ENCODE measurements at regions not wholly inside any gene's neighbourhood (a gene's known extent, or its start where the extent isn't known, plus 50 kb on each side); places are given as distances from the start of the nearest gene placed in this dataset.

- no peak for DNase-seq
- no peak overlapping the region for H3K27ac ChIP-seq (ENCODE audit: insufficient read depth, low read length, poor library complexity, severe bottlenecking)
Measured at GRCh38 chr1:34611571-34611970, 143.3 kb upstream of the GJB5 start.

DNA sequence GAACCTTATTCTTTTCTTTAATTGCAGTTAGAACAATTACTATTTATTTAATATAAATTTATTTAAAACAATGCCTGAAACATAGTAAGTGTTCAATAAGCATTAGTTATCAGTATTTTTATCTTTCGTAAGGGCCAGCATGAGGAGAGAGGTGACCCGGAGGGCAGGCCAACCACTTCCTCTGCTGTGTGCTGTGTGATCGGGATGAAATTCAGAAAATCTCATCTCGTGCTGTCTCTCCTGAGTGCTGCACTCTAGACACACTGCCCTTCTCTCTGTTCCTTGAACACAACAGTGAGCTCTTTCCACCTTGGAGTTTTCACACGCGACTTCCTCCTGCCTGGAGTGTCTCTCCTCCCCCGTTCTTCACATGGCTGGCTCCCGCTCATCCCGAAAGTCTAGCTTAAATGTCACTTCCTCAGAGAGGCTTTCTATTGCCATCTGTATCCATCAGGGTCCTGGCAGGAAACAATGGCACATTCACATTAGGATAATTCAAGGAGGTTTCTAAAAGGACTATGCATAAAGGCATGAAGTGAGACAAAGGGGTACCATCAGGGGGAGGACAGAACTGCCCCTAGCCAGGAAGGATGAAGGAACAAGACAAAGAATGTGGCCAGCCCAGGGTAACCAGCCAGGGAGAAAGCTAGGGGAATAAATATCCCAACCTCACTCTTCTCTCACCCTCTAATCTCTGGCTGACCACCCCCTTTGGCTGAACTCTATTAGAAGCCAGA is 142.6 kb upstream of the GJB5 start:
- H3K27ac ChIP-seq (ENCODE audit: insufficient read depth, low read length, poor library complexity, severe bottlenecking) = no peak overlapping the region
- H3K4me3 ChIP-seq (ENCODE audit: insufficient read depth, low read depth, low read length, poor library complexity, severe bottlenecking) = no peak overlapping the region
- no peaks in the 10 kb centered on the region for H3K4me1 ChIP-seq (ENCODE audit: control insufficient read depth, insufficient read depth, low read length, poor library complexity, severe bottlenecking)
- no peaks in the 10 kb centered on the region for H3K9me3 ChIP-seq (ENCODE audit: control insufficient read depth, low read length)
- DNase-seq = no peak
- no peaks in the 10 kb centered on the region for H3K36me3 ChIP-seq (ENCODE audit: control insufficient read depth, insufficient read depth, low read length)
- no peaks in the 10 kb centered on the region for H3K27me3 ChIP-seq (replicated peaks; ENCODE audit: control insufficient read depth, insufficient read depth, low read length, poor library complexity, severe bottlenecking)

More at GRCh38 chr1:34611571-34611970, 143.3 kb upstream of the GJB5 start:
- H3K4me3 ChIP-seq (ENCODE audit: insufficient read depth, low read depth, low read length, poor library complexity, severe bottlenecking) = no peak overlapping the region
- no peaks in the 10 kb centered on the region for H3K9me3 ChIP-seq (ENCODE audit: control insufficient read depth, low read length)
- H3K36me3 ChIP-seq (ENCODE audit: control insufficient read depth, insufficient read depth, low read length) = no peaks in the 10 kb centered on the region
- H3K4me1 ChIP-seq (ENCODE audit: control insufficient read depth, insufficient read depth, low read length, poor library complexity, severe bottlenecking) = no peaks in the 10 kb centered on the region
- H3K27me3 ChIP-seq (replicated peaks; ENCODE audit: control insufficient read depth, insufficient read depth, low read length, poor library complexity, severe bottlenecking) = no peaks in the 10 kb centered on the region

- Histone ChIP-seq H3K9me3 (ENCODE audit: control insufficient read depth, low read length) (no peaks in the 10 kb centered on the region), H3K36me3 (ENCODE audit: control insufficient read depth, insufficient read depth, low read length) (no peaks in the 10 kb centered on the region), H3K27me3 (replicated peaks; ENCODE audit: control insufficient read depth, insufficient read depth, low read length, poor library complexity, severe bottlenecking) (no peaks in the 10 kb centered on the region), H3K4me3 (ENCODE audit: insufficient read depth, low read depth, low read length, poor library complexity, severe bottlenecking) (no peak overlapping the region), H3K4me1 (ENCODE audit: control insufficient read depth, insufficient read depth, low read length, poor library complexity, severe bottlenecking) (no peaks in the 10 kb centered on the region), H3K27ac (ENCODE audit: insufficient read depth, low read length, poor library complexity, severe bottlenecking) (no peak overlapping the region)
- DNase-seq = no peak
Measured at GRCh38 chr1:34617321-34618118, 137.3 kb upstream of the GJB5 start.

DNA sequence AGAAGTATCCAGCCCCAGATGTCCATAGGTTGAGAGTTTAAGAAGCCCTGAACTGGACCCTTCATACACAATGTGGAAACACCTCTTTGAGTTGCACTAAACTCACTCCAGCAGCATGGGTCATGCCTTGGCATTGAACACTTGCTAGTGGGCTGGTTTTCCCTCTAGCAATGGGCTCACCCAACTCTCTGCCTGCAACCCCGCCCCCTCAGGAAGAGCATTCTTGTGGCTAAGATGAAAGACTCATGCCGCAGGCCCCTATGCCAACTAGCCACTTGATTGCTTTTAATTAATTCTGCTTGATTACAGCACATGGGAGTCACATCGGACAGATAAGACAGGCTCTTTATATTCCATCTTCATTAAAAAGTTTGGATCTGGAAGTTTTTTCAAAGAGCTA is 136.5 kb upstream of the GJB5 start:
- Histone ChIP-seq H3K4me1 (ENCODE audit: control insufficient read depth, insufficient read depth, low read length, poor library complexity, severe bottlenecking) (no peaks in the 10 kb centered on the region), H3K27me3 (replicated peaks; ENCODE audit: control insufficient read depth, insufficient read depth, low read length, poor library complexity, severe bottlenecking) (no peaks in the 10 kb centered on the region), H3K4me3 (ENCODE audit: insufficient read depth, low read depth, low read length, poor library complexity, severe bottlenecking) (no peak overlapping the region), H3K9me3 (ENCODE audit: control insufficient read depth, low read length) (no peaks in the 10 kb centered on the region), H3K27ac (ENCODE audit: insufficient read depth, low read length, poor library complexity, severe bottlenecking) (no peak overlapping the region), H3K36me3 (ENCODE audit: control insufficient read depth, insufficient read depth, low read length) (no peaks in the 10 kb centered on the region)
- DNase-seq = no peak

DNA sequence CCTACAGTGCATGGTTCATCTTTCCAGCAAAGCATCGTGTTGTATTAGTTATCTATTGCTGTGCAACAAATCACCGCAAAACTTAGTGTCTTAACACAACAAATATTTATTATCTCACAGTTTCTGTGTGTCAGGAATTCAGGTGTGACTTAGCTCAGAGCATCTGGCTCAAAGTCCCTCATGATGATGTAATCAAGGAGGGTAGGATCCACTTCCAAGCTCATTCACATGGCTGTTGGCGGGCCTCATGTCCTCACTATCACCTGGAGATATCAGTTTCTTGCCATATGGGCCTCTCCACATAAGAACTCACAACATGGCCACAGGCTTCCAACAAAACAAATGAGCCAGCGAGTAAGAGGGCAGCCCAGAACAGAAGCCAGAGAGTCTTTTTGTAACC is 135.6 kb upstream of the GJB5 start:
- DNase-seq = no peak
- Histone ChIP-seq H3K27me3 (replicated peaks; ENCODE audit: control insufficient read depth, insufficient read depth, low read length, poor library complexity, severe bottlenecking) (no peaks in the 10 kb centered on the region), H3K27ac (ENCODE audit: insufficient read depth, low read length, poor library complexity, severe bottlenecking) (no peak overlapping the region), H3K9me3 (ENCODE audit: control insufficient read depth, low read length) (no peaks in the 10 kb centered on the region), H3K4me1 (ENCODE audit: control insufficient read depth, insufficient read depth, low read length, poor library complexity, severe bottlenecking) (no peaks in the 10 kb centered on the region), H3K36me3 (ENCODE audit: control insufficient read depth, insufficient read depth, low read length) (no peaks in the 10 kb centered on the region), H3K4me3 (ENCODE audit: insufficient read depth, low read depth, low read length, poor library complexity, severe bottlenecking) (no peak overlapping the region)

DNA sequence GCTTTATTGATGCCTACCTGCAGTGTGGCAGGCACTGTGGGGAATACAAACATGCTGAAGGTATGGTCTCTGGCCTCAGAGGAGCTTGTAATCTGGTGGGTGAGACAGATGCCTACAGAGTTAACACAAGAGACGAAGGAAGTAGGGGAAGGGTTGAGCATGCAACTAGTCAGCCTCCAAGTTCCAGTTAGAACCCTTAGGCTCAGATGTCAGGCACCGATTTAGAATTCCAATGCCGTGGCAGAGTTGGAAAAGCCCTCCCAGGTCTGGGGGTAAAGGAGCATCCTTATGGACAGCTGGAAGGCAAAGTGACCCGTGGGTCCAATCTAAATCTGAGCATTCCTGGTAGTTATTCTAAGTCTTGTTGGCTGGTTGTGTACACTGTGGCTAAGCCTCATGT is 132.9 kb upstream of the GJB5 start:
- Histone ChIP-seq H3K9me3 (ENCODE audit: control insufficient read depth, low read length) (no peaks in the 10 kb centered on the region), H3K4me1 (ENCODE audit: control insufficient read depth, insufficient read depth, low read length, poor library complexity, severe bottlenecking) (no peaks in the 10 kb centered on the region)
- no peak for DNase-seq

GRCh38 chr1:34625521-34626015 is 129.3 kb upstream of the GJB5 start:
- no peak for DNase-seq
- Histone ChIP-seq H3K4me1 (ENCODE audit: control insufficient read depth, insufficient read depth, low read length, poor library complexity, severe bottlenecking) (no peaks in the 10 kb centered on the region), H3K27me3 (replicated peaks; ENCODE audit: control insufficient read depth, insufficient read depth, low read length, poor library complexity, severe bottlenecking) (no peaks in the 10 kb centered on the region), H3K9me3 (ENCODE audit: control insufficient read depth, low read length) (no peaks in the 10 kb centered on the region), H3K36me3 (ENCODE audit: control insufficient read depth, insufficient read depth, low read length) (no peaks in the 10 kb centered on the region), H3K4me3 (ENCODE audit: insufficient read depth, low read depth, low read length, poor library complexity, severe bottlenecking) (no peak overlapping the region), H3K27ac (ENCODE audit: insufficient read depth, low read length, poor library complexity, severe bottlenecking) (no peak overlapping the region)

More for the DNA sequence above, 132.9 kb upstream of the GJB5 start:
- Histone ChIP-seq H3K27me3 (replicated peaks; ENCODE audit: control insufficient read depth, insufficient read depth, low read length, poor library complexity, severe bottlenecking) (no peaks in the 10 kb centered on the region), H3K4me3 (ENCODE audit: insufficient read depth, low read depth, low read length, poor library complexity, severe bottlenecking) (no peak overlapping the region), H3K27ac (ENCODE audit: insufficient read depth, low read length, poor library complexity, severe bottlenecking) (no peak overlapping the region), H3K36me3 (ENCODE audit: control insufficient read depth, insufficient read depth, low read length) (no peaks in the 10 kb centered on the region)

GRCh38 chr1:34627465-34628240 is 127.2 kb upstream of the GJB5 start:
- Histone ChIP-seq H3K27ac (ENCODE audit: insufficient read depth, low read length, poor library complexity, severe bottlenecking) (no peak overlapping the region), H3K27me3 (replicated peaks; ENCODE audit: control insufficient read depth, insufficient read depth, low read length, poor library complexity, severe bottlenecking) (no peaks in the 10 kb centered on the region), H3K4me1 (ENCODE audit: control insufficient read depth, insufficient read depth, low read length, poor library complexity, severe bottlenecking) (no peaks in the 10 kb centered on the region), H3K36me3 (ENCODE audit: control insufficient read depth, insufficient read depth, low read length) (no peaks in the 10 kb centered on the region), H3K4me3 (ENCODE audit: insufficient read depth, low read depth, low read length, poor library complexity, severe bottlenecking) (no peak overlapping the region), H3K9me3 (ENCODE audit: control insufficient read depth, low read length) (no peaks in the 10 kb centered on the region)
- DNase-seq = no peak

- no peaks in the 10 kb centered on the region for H3K4me1 ChIP-seq (ENCODE audit: control insufficient read depth, insufficient read depth, low read length, poor library complexity, severe bottlenecking)
- no peak overlapping the region for H3K27ac ChIP-seq (ENCODE audit: insufficient read depth, low read length, poor library complexity, severe bottlenecking)
- H3K36me3 ChIP-seq (ENCODE audit: control insufficient read depth, insufficient read depth, low read length) = no peaks in the 10 kb centered on the region
- no peaks in the 10 kb centered on the region for H3K9me3 ChIP-seq (ENCODE audit: control insufficient read depth, low read length)
- no peaks in the 10 kb centered on the region for H3K27me3 ChIP-seq (replicated peaks; ENCODE audit: control insufficient read depth, insufficient read depth, low read length, poor library complexity, severe bottlenecking)
- H3K4me3 ChIP-seq (ENCODE audit: insufficient read depth, low read depth, low read length, poor library complexity, severe bottlenecking) = no peak overlapping the region
- DNase-seq = no peak
Measured at GRCh38 chr1:34631126-34631525, 123.7 kb upstream of the GJB5 start.

All from effector memory CD4-positive, alpha-beta T cell (primary cell).